KMS-11 (cell line): ENCODE measurements at regions not wholly inside any gene's neighbourhood (a gene's known extent, or its start where the extent isn't known, plus 50 kb on each side); places are given as distances from the start of the nearest gene placed in this dataset.

Experiments used
- H2AFZ ChIP-seq: fragments of 200-600 bp; sonication (generic); 2 replicates; pipeline ENCODE4 v1.6.1; 2016; ENCODE audit warnings: antibody characterized with exemption, mixed run types, low read depth
- H3K27ac ChIP-seq: fragments of 200-600 bp; sonication (generic); 2 replicates; pipeline ENCODE4 v1.6.1; 2016; ENCODE audit warnings: mild to moderate bottlenecking, mixed run types
- H3K27me3 ChIP-seq: fragments of 200-600 bp; sonication (generic); 2 replicates; pipeline ENCODE4 v1.6.1; 2017; ENCODE audit warnings: mild to moderate bottlenecking, low read depth, mixed run types, moderate library complexity; ENCODE audit not compliant: insufficient read depth
- H3K36me3 ChIP-seq: fragments of 200-600 bp; sonication (generic); 2 replicates; pipeline ENCODE4 v1.6.1; 2017; ENCODE audit warnings: mild to moderate bottlenecking, mixed run types; ENCODE audit not compliant: insufficient read depth
- H3K4me1 ChIP-seq: fragments of 200-600 bp; sonication (generic); 2 replicates; pipeline ENCODE4 v1.6.1; 2016; ENCODE audit warnings: mild to moderate bottlenecking, low read depth, mixed run types; ENCODE audit not compliant: poor library complexity, severe bottlenecking
- H3K4me2 ChIP-seq: fragments of 200-600 bp; sonication (generic); 2 replicates; pipeline ENCODE4 v1.7.0; 2016; ENCODE audit warnings: mild to moderate bottlenecking, mixed run types
- H3K4me3 ChIP-seq: fragments of 200-600 bp; sonication (generic); IDR thresholded peaks from 2 replicates; pipeline ENCODE4 v1.6.1; 2017; ENCODE audit warnings: low read depth, low read length, mixed read lengths; ENCODE audit not compliant: insufficient read depth
- H3K79me2 ChIP-seq: fragments of 200-600 bp; sonication (generic); 2 replicates; pipeline ENCODE4 v1.6.1; 2016; ENCODE audit warnings: low read depth, mixed run types; ENCODE audit not compliant: insufficient read depth
- H3K9ac ChIP-seq: fragments of 200-600 bp; sonication (generic); 2 replicates; pipeline ENCODE4 v1.6.1; 2016; ENCODE audit warnings: mild to moderate bottlenecking, mixed run types
- H4K20me1 ChIP-seq: fragments of 200-600 bp; sonication (generic); 2 replicates; pipeline ENCODE4 v1.6.1; 2016; ENCODE audit warnings: mild to moderate bottlenecking, mixed run types; ENCODE audit not compliant: insufficient read depth
- TF ChIP-seq, protein P1 (sequence below): fragments of 200-600 bp; sonication (generic); conservative IDR thresholded peaks from 2 replicates; pipeline ENCODE4 v1.6.1; 2017; ENCODE audit warnings: low read depth, mild to moderate bottlenecking, antibody characterized with exemption, low read length, moderate library complexity, mixed read lengths

GRCh38 chr2:60290509-60290908 is 262.9 kb downstream of the BCL11A start:
- Histone ChIP-seq H3K27ac (no peak overlapping the region), H3K4me2 (no peak overlapping the region), H4K20me1 (no peaks in the 10 kb centered on the region), H3K27me3 (no peaks in the 10 kb centered on the region), H2AFZ (no peak overlapping the region), H3K4me1 (no peaks in the 10 kb centered on the region), H3K4me3 (no peak overlapping the region), H3K36me3 (no peaks in the 10 kb centered on the region), H3K9ac (no peak overlapping the region), H3K79me2 (no peaks in the 10 kb centered on the region)
- TF ChIP-seq, protein P1, sequence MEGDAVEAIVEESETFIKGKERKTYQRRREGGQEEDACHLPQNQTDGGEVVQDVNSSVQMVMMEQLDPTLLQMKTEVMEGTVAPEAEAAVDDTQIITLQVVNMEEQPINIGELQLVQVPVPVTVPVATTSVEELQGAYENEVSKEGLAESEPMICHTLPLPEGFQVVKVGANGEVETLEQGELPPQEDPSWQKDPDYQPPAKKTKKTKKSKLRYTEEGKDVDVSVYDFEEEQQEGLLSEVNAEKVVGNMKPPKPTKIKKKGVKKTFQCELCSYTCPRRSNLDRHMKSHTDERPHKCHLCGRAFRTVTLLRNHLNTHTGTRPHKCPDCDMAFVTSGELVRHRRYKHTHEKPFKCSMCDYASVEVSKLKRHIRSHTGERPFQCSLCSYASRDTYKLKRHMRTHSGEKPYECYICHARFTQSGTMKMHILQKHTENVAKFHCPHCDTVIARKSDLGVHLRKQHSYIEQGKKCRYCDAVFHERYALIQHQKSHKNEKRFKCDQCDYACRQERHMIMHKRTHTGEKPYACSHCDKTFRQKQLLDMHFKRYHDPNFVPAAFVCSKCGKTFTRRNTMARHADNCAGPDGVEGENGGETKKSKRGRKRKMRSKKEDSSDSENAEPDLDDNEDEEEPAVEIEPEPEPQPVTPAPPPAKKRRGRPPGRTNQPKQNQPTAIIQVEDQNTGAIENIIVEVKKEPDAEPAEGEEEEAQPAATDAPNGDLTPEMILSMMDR, result no peak

DNA sequence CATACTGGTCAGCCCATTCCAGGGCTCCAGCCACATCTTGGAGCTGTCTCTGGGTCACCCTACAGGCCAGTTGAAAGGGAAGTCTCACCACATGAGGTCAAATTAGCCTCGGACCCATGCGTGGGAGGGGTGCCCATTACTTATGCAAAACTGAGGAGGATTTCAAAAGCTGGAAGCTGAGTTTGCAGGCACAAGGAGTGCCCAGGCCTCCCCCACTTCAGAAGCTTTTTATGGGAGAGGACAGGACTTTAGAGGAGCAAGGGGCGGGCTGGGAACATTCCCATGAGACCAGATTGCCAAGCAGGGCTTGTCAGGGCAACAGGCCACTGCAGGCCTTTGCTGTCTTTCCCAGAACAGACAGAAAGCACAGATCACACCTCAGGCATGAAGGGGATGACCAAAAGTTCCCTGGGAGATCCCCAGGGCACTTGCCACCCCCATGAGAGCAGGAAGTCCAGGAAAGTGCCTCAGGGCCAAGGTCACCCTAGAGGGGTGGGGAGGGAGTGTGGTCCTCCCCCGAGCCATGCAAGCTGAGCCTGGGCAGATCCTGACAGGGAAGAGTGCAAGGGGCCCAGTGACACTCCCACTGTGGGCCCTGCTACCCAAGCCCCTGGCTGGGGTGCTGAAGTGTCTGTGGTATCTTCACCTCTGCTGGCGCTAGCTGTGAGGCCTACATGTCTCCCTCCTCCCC is 267.7 kb downstream of the BCL11A start:
- Histone ChIP-seq H4K20me1 (no peaks in the 10 kb centered on the region), H3K79me2 (no peaks in the 10 kb centered on the region), H3K4me2 (no peak overlapping the region), H3K27me3 (no peaks in the 10 kb centered on the region), H3K36me3 (no peaks in the 10 kb centered on the region), H3K27ac (no peak overlapping the region), H3K4me1 (no peaks in the 10 kb centered on the region), H3K9ac (no peak overlapping the region), H3K4me3 (no peak overlapping the region), H2AFZ (no peak overlapping the region)
- TF ChIP-seq, protein P1, result no peak

DNA sequence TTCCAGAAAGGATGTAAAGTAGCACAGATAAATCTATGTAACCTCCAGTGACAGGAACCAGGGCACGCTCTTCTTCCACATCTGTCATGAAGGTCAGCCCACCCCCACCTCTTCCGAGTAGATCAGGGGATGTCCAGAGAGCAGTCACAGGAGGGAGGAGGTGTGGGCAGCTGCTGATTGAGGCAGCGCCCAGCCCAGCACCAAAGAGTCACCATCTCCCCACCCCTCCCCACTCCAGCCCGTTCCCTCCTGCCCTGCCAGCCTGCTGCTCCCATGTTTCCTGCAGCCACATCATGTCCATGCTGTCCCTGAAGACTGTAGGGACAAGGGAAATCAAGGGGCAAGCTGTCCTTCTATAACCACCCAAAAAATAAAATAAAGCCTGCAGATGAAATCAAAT is 269.8 kb downstream of the BCL11A start:
- TF ChIP-seq, protein P1, result no peak
- no peak overlapping the region for H3K9ac ChIP-seq
- H3K36me3 ChIP-seq, result no peaks in the 10 kb centered on the region
- no peaks in the 10 kb centered on the region for H3K27me3 ChIP-seq
- no peak overlapping the region for H3K27ac ChIP-seq
- no peak overlapping the region for H2AFZ ChIP-seq
- H4K20me1 ChIP-seq, result no peaks in the 10 kb centered on the region
- no peak overlapping the region for H3K4me3 ChIP-seq
- no peak overlapping the region for H3K4me2 ChIP-seq
- no peaks in the 10 kb centered on the region for H3K79me2 ChIP-seq
- H3K4me1 ChIP-seq, result no peaks in the 10 kb centered on the region

- Histone ChIP-seq H2AFZ (no peak overlapping the region), H3K9ac (no peak overlapping the region), H3K4me2 (no peak overlapping the region), H3K4me3 (no peak overlapping the region), H3K27ac (no peak overlapping the region), H4K20me1 (no peaks in the 10 kb centered on the region), H3K27me3 (no peaks in the 10 kb centered on the region), H3K79me2 (no peaks in the 10 kb centered on the region), H3K4me1 (no peaks in the 10 kb centered on the region), H3K36me3 (no peaks in the 10 kb centered on the region)
- TF ChIP-seq, protein P1, result no peak
Observed at GRCh38 chr2:60282886-60283285, 270.6 kb downstream of the BCL11A start.
